ENCODE measurements at regions not wholly inside any gene's neighbourhood (a gene's known extent, or its start where the extent isn't known, plus 50 kb on each side); places are given as distances from the start of the nearest gene placed in this dataset.

GRCh38 chr18:70426818-70427217 is 138.0 kb downstream of the SOCS6 start:
- POLR2A ChIA-PET: no interaction called here
- no peak for ATAC-seq
- no peak for DNase-seq (ENCODE audit: low read depth, low spot score)
- no peaks in the 10 kb centered on the region for H3K9me3 ChIP-seq (ENCODE audit: control insufficient read depth, insufficient read depth, low read depth, low read length)
- H3K36me3 ChIP-seq (ENCODE audit: control insufficient read depth, insufficient read depth, low read length): no peaks in the 10 kb centered on the region
- in situ Hi-C loops (cut with HindIII; ENCODE audit: low pct_unique_long_range_greater_than_20kb, low sequenced_read_pairs): no loop called here
- no TSS peak for BruUV-seq (replicated peaks)
- CTCF ChIA-PET: interaction anchor here (0.5 kb wide), 1 partner anchor 264 kb away, joined by 3 read pairs; no protein-coding TSS in a partner anchor
- H3K27me3 ChIP-seq (ENCODE audit: control insufficient read depth, insufficient read depth, low read length): no peaks in the 10 kb centered on the region
- no peak overlapping the region for H3K4me3 ChIP-seq (ENCODE audit: low read depth in 2 of 2, low read length in 2 of 2)
- H3K4me1 ChIP-seq (ENCODE audit: control insufficient read depth, insufficient read depth, low read length): peaks cover 20% of the 10 kb centered on the region
- intact Hi-C loops (cut with micrococcal nuclease; ENCODE audit: unreplicated experiment): no loop called here
- TF ChIP-seq TCF7L2 (IDR thresholded peaks at IDR 0.05; ENCODE audit: low read depth, low read length) (no peak), CTCF (IDR thresholded peaks at IDR 0.05) (no peak)
- H3K27ac ChIP-seq (ENCODE audit: low read length): peak overlapping the region; percentile 100

- H3K27ac ChIP-seq (ENCODE audit: low read length): peak overlapping the region; percentile 100
- DNase-seq (ENCODE audit: low read depth, low spot score) (no peak), ATAC-seq (no peak)
- intact Hi-C loops (cut with micrococcal nuclease; ENCODE audit: unreplicated experiment) (no loop called here), in situ Hi-C loops (cut with HindIII; ENCODE audit: low pct_unique_long_range_greater_than_20kb, low sequenced_read_pairs) (no loop called here)
- H3K9me3 ChIP-seq (ENCODE audit: control insufficient read depth, insufficient read depth, low read depth, low read length): no peaks in the 10 kb centered on the region
- no TSS peak for BruUV-seq (replicated peaks)
- ChIA-PET POLR2A (no interaction called here), CTCF (no interaction called here)
- no peak overlapping the region for H3K4me3 ChIP-seq (ENCODE audit: low read depth in 2 of 2, low read length in 2 of 2)
- H3K4me1 ChIP-seq (ENCODE audit: control insufficient read depth, insufficient read depth, low read length): peaks cover 36% of the 10 kb centered on the region
- H3K27me3 ChIP-seq (ENCODE audit: control insufficient read depth, insufficient read depth, low read length): no peaks in the 10 kb centered on the region
- no peaks in the 10 kb centered on the region for H3K36me3 ChIP-seq (ENCODE audit: control insufficient read depth, insufficient read depth, low read length)
- no peak for TF ChIP-seq REST (IDR thresholded peaks at IDR 0.05; ENCODE audit: insufficient read depth in 1 of 2, low read depth in 2 of 2, low read length in 1 of 2)
- no peak for TF ChIP-seq POLR2AphosphoS5 (IDR thresholded peaks at IDR 0.05; ENCODE audit: low read depth, low read length)
- no peak for TF ChIP-seq TCF7L2 (IDR thresholded peaks at IDR 0.05; ENCODE audit: low read depth, low read length)
- TF ChIP-seq SIN3A (IDR thresholded peaks at IDR 0.05; ENCODE audit: borderline replicate concordance, insufficient read depth, low read depth, low read length): no peak
- TF ChIP-seq CTCF (IDR thresholded peaks at IDR 0.05): no peak
These were observed 136.4 kb downstream of the SOCS6 start for GRCh38 chr18:70425236-70425635.
